B cell (primary cell): ENCODE measurements at regions not wholly inside any gene's neighbourhood (a gene's known extent, or its start where the extent isn't known, plus 50 kb on each side); places are given as distances from the start of the nearest gene placed in this dataset.

Source experiments
- EZH2 ChIP-seq: IDR thresholded peaks from 2 replicates; pipeline ENCODE4 v1.6.1; 2012; ENCODE audit warnings: borderline replicate concordance, low read depth, mild to moderate bottlenecking, moderate library complexity, low read length; ENCODE audit not compliant: insufficient read depth, poor library complexity, severe bottlenecking
- TF ChIP-seq, protein P1 (sequence below): fragments of 200-600 bp; IDR thresholded peaks from one replicate; pipeline ENCODE4 v1.8.0; 2022; ENCODE audit warnings: antibody characterized with exemption, mild to moderate bottlenecking

DNA sequence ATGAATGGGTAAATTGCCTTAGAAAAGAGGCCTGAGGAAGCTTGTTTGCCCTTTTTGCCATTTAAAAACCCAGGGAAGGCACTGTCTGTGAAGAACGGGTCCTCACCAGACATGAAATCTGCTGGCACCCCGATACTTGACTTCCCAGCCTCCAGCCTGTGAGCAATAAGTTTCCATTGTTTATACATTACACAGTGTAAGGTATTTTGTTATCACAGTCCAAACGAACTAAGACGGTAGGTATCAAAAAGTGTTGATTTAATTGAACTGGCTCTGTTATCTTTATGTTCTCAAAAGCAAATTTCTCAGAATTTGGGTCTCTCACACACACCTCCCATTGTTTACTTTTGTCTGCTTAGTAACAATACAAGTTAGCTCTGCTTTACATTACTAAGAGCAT, 181.1 kb upstream of the MARCKS start:
- no peak for TF ChIP-seq EZH2
- TF ChIP-seq, protein P1, sequence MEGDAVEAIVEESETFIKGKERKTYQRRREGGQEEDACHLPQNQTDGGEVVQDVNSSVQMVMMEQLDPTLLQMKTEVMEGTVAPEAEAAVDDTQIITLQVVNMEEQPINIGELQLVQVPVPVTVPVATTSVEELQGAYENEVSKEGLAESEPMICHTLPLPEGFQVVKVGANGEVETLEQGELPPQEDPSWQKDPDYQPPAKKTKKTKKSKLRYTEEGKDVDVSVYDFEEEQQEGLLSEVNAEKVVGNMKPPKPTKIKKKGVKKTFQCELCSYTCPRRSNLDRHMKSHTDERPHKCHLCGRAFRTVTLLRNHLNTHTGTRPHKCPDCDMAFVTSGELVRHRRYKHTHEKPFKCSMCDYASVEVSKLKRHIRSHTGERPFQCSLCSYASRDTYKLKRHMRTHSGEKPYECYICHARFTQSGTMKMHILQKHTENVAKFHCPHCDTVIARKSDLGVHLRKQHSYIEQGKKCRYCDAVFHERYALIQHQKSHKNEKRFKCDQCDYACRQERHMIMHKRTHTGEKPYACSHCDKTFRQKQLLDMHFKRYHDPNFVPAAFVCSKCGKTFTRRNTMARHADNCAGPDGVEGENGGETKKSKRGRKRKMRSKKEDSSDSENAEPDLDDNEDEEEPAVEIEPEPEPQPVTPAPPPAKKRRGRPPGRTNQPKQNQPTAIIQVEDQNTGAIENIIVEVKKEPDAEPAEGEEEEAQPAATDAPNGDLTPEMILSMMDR = no peak
